Central memory CD8-positive, alpha-beta T cell (primary cell): ENCODE measurements at regions not wholly inside any gene's neighbourhood (a gene's known extent, or its start where the extent isn't known, plus 50 kb on each side); places are given as distances from the start of the nearest gene placed in this dataset.

ENCODE experiments used
- ATAC-seq: fragments of 150-1000 bp; cut with Tn5 transposase; replicated peaks from 2 replicates; pipeline ENCODE4 v1.10.0; 2022; ENCODE audit warnings: mild to moderate bottlenecking, moderate FRiP score, moderate number of reproducible peaks; ENCODE audit not compliant: poor library complexity, severe bottlenecking; ENCODE audit errors: extremely low read depth
- DNase-seq, 2 donors: peaks; one replicate each; pipeline ENCODE4 v3.0.0; 2021; ENCODE audit warnings: low spot score in 2 of 2
- H3K27ac Mint-ChIP-seq: one replicate; pipeline ENCODE4 v1.8.0; 2022; ENCODE audit warnings: low read depth, mild to moderate bottlenecking, moderate library complexity, mixed read lengths
- H3K27me3 Mint-ChIP-seq: one replicate; pipeline ENCODE4 v1.8.0; 2022; ENCODE audit warnings: mixed read lengths
- H3K36me3 Mint-ChIP-seq: one replicate; pipeline ENCODE4 v1.8.0; 2022; ENCODE audit warnings: mild to moderate bottlenecking, moderate library complexity, mixed read lengths; ENCODE audit not compliant: insufficient read depth
- H3K4me1 Mint-ChIP-seq: one replicate; pipeline ENCODE4 v1.8.0; 2022; ENCODE audit warnings: mixed read lengths
- H3K4me3 Mint-ChIP-seq: one replicate; pipeline ENCODE4 v1.8.0; 2022; ENCODE audit warnings: mild to moderate bottlenecking, moderate library complexity, mixed read lengths
- H3K9me3 Mint-ChIP-seq: one replicate; pipeline ENCODE4 v1.8.0; 2022; ENCODE audit warnings: mixed read lengths

- H3K27ac Mint-ChIP-seq: no peak overlapping the region
- DNase-seq (no peak), ATAC-seq (no peak)
- H3K36me3 Mint-ChIP-seq: no peaks in the 10 kb centered on the region
- H3K9me3 Mint-ChIP-seq: peaks cover under 1% of the 10 kb centered on the region
- no peaks in the 10 kb centered on the region for H3K27me3 Mint-ChIP-seq
- no peaks in the 10 kb centered on the region for H3K4me1 Mint-ChIP-seq
- no peak overlapping the region for H3K4me3 Mint-ChIP-seq
Measured at GRCh38 chr3:148077965-148078364, 619.7 kb upstream of the AGTR1 start.

- Mint-ChIP-seq H3K9me3 (peaks cover 6% of the 10 kb centered on the region), H3K4me3 (no peak overlapping the region), H3K27me3 (no peaks in the 10 kb centered on the region), H3K36me3 (no peaks in the 10 kb centered on the region), H3K27ac (no peak overlapping the region), H3K4me1 (no peaks in the 10 kb centered on the region)
- DNase-seq (no peak), ATAC-seq (no peak)
Measured at GRCh38 chr3:148078658-148079057, 619.0 kb upstream of the AGTR1 start.

- no peak for DNase-seq
- H3K27ac Mint-ChIP-seq: no peak overlapping the region
Measured at GRCh38 chr3:148079370-148079769, 618.3 kb upstream of the AGTR1 start.

GRCh38 chr3:148081926-148082325 is 615.8 kb upstream of the AGTR1 start:
- no peaks in the 10 kb centered on the region for H3K4me1 Mint-ChIP-seq
- H3K27ac Mint-ChIP-seq: no peak overlapping the region
- H3K27me3 Mint-ChIP-seq: no peaks in the 10 kb centered on the region
- DNase-seq (no peak), ATAC-seq (no peak)
- H3K9me3 Mint-ChIP-seq: peaks cover 6% of the 10 kb centered on the region
- no peaks in the 10 kb centered on the region for H3K36me3 Mint-ChIP-seq
- no peak overlapping the region for H3K4me3 Mint-ChIP-seq

More at GRCh38 chr3:148079370-148079769, 618.3 kb upstream of the AGTR1 start:
- H3K27me3 Mint-ChIP-seq: no peaks in the 10 kb centered on the region
- peaks cover 6% of the 10 kb centered on the region for H3K9me3 Mint-ChIP-seq
- H3K4me1 Mint-ChIP-seq: no peaks in the 10 kb centered on the region
- H3K4me3 Mint-ChIP-seq: no peak overlapping the region
- H3K36me3 Mint-ChIP-seq: no peaks in the 10 kb centered on the region
- ATAC-seq: no peak

- no peaks in the 10 kb centered on the region for H3K27me3 Mint-ChIP-seq
- no peaks in the 10 kb centered on the region for H3K36me3 Mint-ChIP-seq
- no peak for DNase-seq
- no peaks in the 10 kb centered on the region for H3K4me1 Mint-ChIP-seq
- no peak overlapping the region for H3K27ac Mint-ChIP-seq
- no peak for ATAC-seq
- H3K4me3 Mint-ChIP-seq: no peak overlapping the region
- H3K9me3 Mint-ChIP-seq: peaks cover 6% of the 10 kb centered on the region
Measured at GRCh38 chr3:148082506-148083280, 615.0 kb upstream of the AGTR1 start.

- DNase-seq (no peak), ATAC-seq (no peak)
- Mint-ChIP-seq H3K4me1 (no peaks in the 10 kb centered on the region), H3K36me3 (no peaks in the 10 kb centered on the region), H3K27me3 (no peaks in the 10 kb centered on the region), H3K9me3 (peaks cover 6% of the 10 kb centered on the region), H3K4me3 (no peak overlapping the region), H3K27ac (no peak overlapping the region)
Measured at GRCh38 chr3:148083526-148084182, 614.0 kb upstream of the AGTR1 start.

- DNase-seq (no peak), ATAC-seq (no peak)
- Mint-ChIP-seq H3K4me3 (no peak overlapping the region), H3K36me3 (no peaks in the 10 kb centered on the region), H3K27me3 (no peaks in the 10 kb centered on the region), H3K27ac (no peak overlapping the region), H3K9me3 (peaks cover 6% of the 10 kb centered on the region), H3K4me1 (no peaks in the 10 kb centered on the region)
Measured at GRCh38 chr3:148084931-148085330, 612.8 kb upstream of the AGTR1 start.

GRCh38 chr3:148087601-148088371 is 609.9 kb upstream of the AGTR1 start:
- no peaks in the 10 kb centered on the region for H3K4me1 Mint-ChIP-seq
- H3K4me3 Mint-ChIP-seq: no peak overlapping the region
- no peaks in the 10 kb centered on the region for H3K36me3 Mint-ChIP-seq
- ATAC-seq (no peak), DNase-seq (no peak)
- peaks cover 6% of the 10 kb centered on the region for H3K9me3 Mint-ChIP-seq
- no peak overlapping the region for H3K27ac Mint-ChIP-seq
- H3K27me3 Mint-ChIP-seq: no peaks in the 10 kb centered on the region

GRCh38 chr3:148089171-148089570 is 608.5 kb upstream of the AGTR1 start:
- ATAC-seq (no peak), DNase-seq (no peak)
- no peaks in the 10 kb centered on the region for H3K9me3 Mint-ChIP-seq
- H3K27ac Mint-ChIP-seq: no peak overlapping the region
- H3K27me3 Mint-ChIP-seq: no peaks in the 10 kb centered on the region
- H3K36me3 Mint-ChIP-seq: no peaks in the 10 kb centered on the region
- H3K4me1 Mint-ChIP-seq: no peaks in the 10 kb centered on the region
- H3K4me3 Mint-ChIP-seq: no peak overlapping the region

GRCh38 chr3:148090156-148090555 is 607.5 kb upstream of the AGTR1 start:
- H3K27ac Mint-ChIP-seq: no peak overlapping the region
- no peaks in the 10 kb centered on the region for H3K9me3 Mint-ChIP-seq
- DNase-seq: no peak
- H3K4me1 Mint-ChIP-seq: no peaks in the 10 kb centered on the region
- H3K4me3 Mint-ChIP-seq: no peak overlapping the region
- no peaks in the 10 kb centered on the region for H3K27me3 Mint-ChIP-seq
- no peak for ATAC-seq
- H3K36me3 Mint-ChIP-seq: no peaks in the 10 kb centered on the region

GRCh38 chr3:148092624-148093347 is 604.9 kb upstream of the AGTR1 start:
- Mint-ChIP-seq H3K4me1 (no peaks in the 10 kb centered on the region), H3K27me3 (no peaks in the 10 kb centered on the region), H3K9me3 (no peaks in the 10 kb centered on the region), H3K4me3 (no peak overlapping the region), H3K36me3 (no peaks in the 10 kb centered on the region), H3K27ac (no peak overlapping the region)
- DNase-seq (no peak), ATAC-seq (no peak)

- DNase-seq: no peak
- no peak for ATAC-seq
- Mint-ChIP-seq H3K27me3 (no peaks in the 10 kb centered on the region), H3K9me3 (no peaks in the 10 kb centered on the region), H3K36me3 (no peaks in the 10 kb centered on the region), H3K4me1 (no peaks in the 10 kb centered on the region), H3K27ac (no peak overlapping the region), H3K4me3 (no peak overlapping the region)
Measured at GRCh38 chr3:148093753-148094152, 604.0 kb upstream of the AGTR1 start.
